GM12878 (cell line): ENCODE measurements at regions not wholly inside any gene's neighbourhood (a gene's known extent, or its start where the extent isn't known, plus 50 kb on each side); places are given as distances from the start of the nearest gene placed in this dataset.

Source experiments
- ATAC-seq: fragments of 200-7000 bp; cut with Tn5 transposase; 3 replicates; pipeline ENCODE4 v1.9.1; 2020; ENCODE audit warnings: mild to moderate bottlenecking, moderate library complexity
- BruUV-seq: library from RNA; stranded (reverse); fragments of 400-500 nt; replicated peaks from 2 replicates; lab custom pipeline; 2021; lab: Mats Ljungman, UMichigan
- CTCF ChIA-PET: fragments of 300-600 bp; sonication (Branson Sonifier 250); formaldehyde crosslinking; extraction: SDS; loops from one replicate; lab custom pipeline; 2021; ENCODE audit warnings: inconsistent platforms; lab: Yijun Ruan, JAX
- POLR2A ChIA-PET: fragments of 350-600 bp; formaldehyde crosslinking; extraction: SDS; loops from one replicate; lab custom pipeline; 2021; ENCODE audit warnings: inconsistent platforms; lab: Charles Lee
- RAD21 ChIA-PET: fragments of 300-600 bp; sonication (Branson Sonifier 250); formaldehyde crosslinking; loops from one replicate; lab custom pipeline; 2023; ENCODE audit warnings: antibody characterized with exemption; ENCODE audit not compliant: unreplicated experiment; lab: Charles Lee
- SMC1A ChIA-PET: fragments of 300-600 bp; sonication (Branson Sonifier 250); formaldehyde crosslinking; loops from one replicate; lab custom pipeline; 2023; ENCODE audit not compliant: unreplicated experiment, uncharacterized antibody; lab: Charles Lee
- DNase-seq: peaks from one replicate; pipeline ENCODE4 v3.0.0-alpha.2; 2011; ENCODE audit warnings: low read depth, low spot score
- FAIRE-seq: peaks from 3 replicates; lab custom pipeline; 2011; peaks lifted over from hg19 to GRCh38; lab: Jason Lieb, UNC
- H2AFZ ChIP-seq: 2 replicates; pipeline ENCODE4 v1.6.0; 2011; ENCODE audit warnings: low read depth, low read length, control low read depth; ENCODE audit not compliant: control insufficient read depth
- H3K27ac ChIP-seq: 2 replicates; pipeline ENCODE4 v1.5.1; 2011; ENCODE audit warnings: control low read depth; ENCODE audit not compliant: control insufficient read depth, insufficient read depth
- H3K27me3 ChIP-seq, 2 experiments: replicated peaks in 1 of 2; 2 replicates each; pipeline versions ENCODE4 v1.6.0 to v1.6.1; 2011; ENCODE audit warnings: low read length in 1 of 2; ENCODE audit not compliant: control insufficient read depth in 2 of 2, insufficient read depth in 2 of 2
- H3K36me3 ChIP-seq, 2 experiments: 2 replicates each; pipeline ENCODE4 v1.5.1; 2011; ENCODE audit warnings: low read length in 1 of 2; ENCODE audit not compliant: control insufficient read depth in 2 of 2, insufficient read depth in 2 of 2
- H3K4me1 ChIP-seq: 2 replicates; pipeline ENCODE4 v1.6.1; 2011; ENCODE audit warnings: mild to moderate bottlenecking, low read length, moderate library complexity, mixed read lengths; ENCODE audit not compliant: control insufficient read depth, insufficient read depth
- H3K4me2 ChIP-seq: 2 replicates; pipeline ENCODE4 v1.6.0; 2011; ENCODE audit warnings: control low read depth; ENCODE audit not compliant: control insufficient read depth, insufficient read depth
- H3K4me3 ChIP-seq: fragments of 200-600 bp; sonication (generic); 2 replicates; pipeline ENCODE4 v1.5.1; 2016
- H3K79me2 ChIP-seq: 2 replicates; pipeline ENCODE4 v1.6.0; 2011; ENCODE audit warnings: low read length; ENCODE audit not compliant: control insufficient read depth, insufficient read depth
- H3K9ac ChIP-seq: 2 replicates; pipeline ENCODE4 v1.8.0; 2011; ENCODE audit warnings: low read length, control low read depth, mixed read lengths; ENCODE audit not compliant: control insufficient read depth, insufficient read depth
- H3K9me3 ChIP-seq: replicated peaks from 3 replicates; pipeline ENCODE4 v1.5.1; 2011; ENCODE audit warnings: mild to moderate bottlenecking, low read length; ENCODE audit not compliant: control insufficient read depth, insufficient read depth
- H4K20me1 ChIP-seq: 2 replicates; pipeline ENCODE4 v1.6.0; 2011; ENCODE audit not compliant: control insufficient read depth, insufficient read depth
- HDAC6 ChIP-seq: fragments of 200-600 bp; sonication (generic); IDR thresholded peaks from one replicate; pipeline ENCODE4 v1.8.0; 2017; ENCODE audit warnings: antibody characterized with exemption; ENCODE audit not compliant: unreplicated experiment
- IKZF2 ChIP-seq, 2 experiments: fragments of 450-650 bp; IDR thresholded peaks; 2 replicates each; pipeline ENCODE4 v1.6.1; 2017; ENCODE audit warnings: mild to moderate bottlenecking in 2 of 2, moderate library complexity in 2 of 2
- LARP7 ChIP-seq: fragments of 450-650 bp; IDR thresholded peaks from 2 replicates; pipeline ENCODE4 v1.6.1; 2017; ENCODE audit warnings: mild to moderate bottlenecking
- MYB ChIP-seq: fragments of 150-350 bp; IDR thresholded peaks from 2 replicates; pipeline ENCODE4 v1.6.1; 2014; ENCODE audit warnings: mild to moderate bottlenecking, low read depth, low read length, borderline replicate concordance
- NR2C1 ChIP-seq: fragments of 450-650 bp; IDR thresholded peaks from 2 replicates; pipeline ENCODE4 v1.6.1; 2017; ENCODE audit warnings: antibody characterized with exemption, mild to moderate bottlenecking, moderate library complexity
- RAD51 ChIP-seq: fragments of 450-650 bp; IDR thresholded peaks from 2 replicates; pipeline ENCODE4 v1.6.1; 2016; ENCODE audit warnings: moderate library complexity, mild to moderate bottlenecking, inconsistent platforms
- SMAD5 ChIP-seq: IDR thresholded peaks from 2 replicates; pipeline ENCODE4 v1.6.1; 2016; ENCODE audit warnings: antibody characterized with exemption, low read depth
- SRF ChIP-seq, 2 experiments: IDR thresholded peaks; 2 replicates each; pipeline ENCODE4 v1.6.1; 2011; ENCODE audit warnings: low read depth in 2 of 2, low read length in 2 of 2, mild to moderate bottlenecking in 1 of 2, moderate library complexity in 1 of 2
- STAT3 ChIP-seq: IDR thresholded peaks from 2 replicates; pipeline ENCODE4 v1.6.1; 2011; ENCODE audit warnings: low read depth, low read length, improper control_type of control experiment
- TBL1XR1 ChIP-seq: IDR thresholded peaks from 2 replicates; pipeline ENCODE4 v1.6.1; 2012; ENCODE audit warnings: low read depth, low read length, improper control_type of control experiment
- ZBTB4 ChIP-seq: fragments of 450-650 bp; formaldehyde crosslinking; IDR thresholded peaks from 2 replicates; pipeline ENCODE4 v1.4.0; 2022; ENCODE audit warnings: mild to moderate bottlenecking, moderate library complexity
- whole genome bisulfite sequencing: methylation state at CpG from one replicate; pipeline ENCODE4 v1.1.6; 2016; ENCODE audit warnings: low lambda C conversion rate; ENCODE audit not compliant: insufficient replicate concordance, insufficient coverage; ENCODE audit errors: missing lambda C conversion rate; 5-methylcytosine and 5-hydroxymethylcytosine counted together
- in situ Hi-C: fragments of 300-500 bp; cut with MboI; formaldehyde crosslinking; loops from 9 replicates; pipeline ENCODE4 v1.14.3; 2018; ENCODE audit warnings: mixed read lengths
- intact Hi-C: fragments of 100-400 bp; cut with micrococcal nuclease; formaldehyde crosslinking; loops from one replicate; pipeline ENCODE4 v1.14.2; 2022; ENCODE audit not compliant: unreplicated experiment
- TF ChIP-seq, protein P1 (sequence below): fragments of 450-650 bp; formaldehyde crosslinking; IDR thresholded peaks from 2 replicates; pipeline ENCODE4 v1.4.0; 2020; ENCODE audit warnings: mild to moderate bottlenecking, moderate library complexity
- TF ChIP-seq, protein P2 (sequence below): IDR thresholded peaks from 2 replicates; pipeline ENCODE4 v1.6.1; 2012; ENCODE audit warnings: low read depth, low read length, improper control_type of control experiment

DNA sequence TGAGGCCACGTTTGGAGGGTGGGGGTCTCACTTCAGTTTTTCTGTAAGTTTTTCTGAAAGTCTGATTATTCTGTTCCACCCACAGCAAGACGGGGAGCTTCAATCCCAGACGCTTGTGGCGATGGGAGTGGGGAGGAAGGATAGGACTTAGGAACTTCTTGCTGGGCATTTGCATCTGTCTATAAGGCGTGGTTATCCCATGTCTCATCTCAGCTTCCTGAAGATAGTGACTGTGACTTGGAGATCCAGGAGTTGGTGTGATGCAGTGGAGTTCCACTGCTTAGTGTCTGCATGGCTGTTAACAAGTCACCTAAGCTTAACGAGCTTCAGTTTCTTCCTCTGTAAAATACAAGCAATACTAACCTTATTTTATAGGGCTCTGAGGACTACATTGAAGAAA, 58.9 kb upstream of the BARX2 start (continued):
- TF ChIP-seq, protein P1, sequence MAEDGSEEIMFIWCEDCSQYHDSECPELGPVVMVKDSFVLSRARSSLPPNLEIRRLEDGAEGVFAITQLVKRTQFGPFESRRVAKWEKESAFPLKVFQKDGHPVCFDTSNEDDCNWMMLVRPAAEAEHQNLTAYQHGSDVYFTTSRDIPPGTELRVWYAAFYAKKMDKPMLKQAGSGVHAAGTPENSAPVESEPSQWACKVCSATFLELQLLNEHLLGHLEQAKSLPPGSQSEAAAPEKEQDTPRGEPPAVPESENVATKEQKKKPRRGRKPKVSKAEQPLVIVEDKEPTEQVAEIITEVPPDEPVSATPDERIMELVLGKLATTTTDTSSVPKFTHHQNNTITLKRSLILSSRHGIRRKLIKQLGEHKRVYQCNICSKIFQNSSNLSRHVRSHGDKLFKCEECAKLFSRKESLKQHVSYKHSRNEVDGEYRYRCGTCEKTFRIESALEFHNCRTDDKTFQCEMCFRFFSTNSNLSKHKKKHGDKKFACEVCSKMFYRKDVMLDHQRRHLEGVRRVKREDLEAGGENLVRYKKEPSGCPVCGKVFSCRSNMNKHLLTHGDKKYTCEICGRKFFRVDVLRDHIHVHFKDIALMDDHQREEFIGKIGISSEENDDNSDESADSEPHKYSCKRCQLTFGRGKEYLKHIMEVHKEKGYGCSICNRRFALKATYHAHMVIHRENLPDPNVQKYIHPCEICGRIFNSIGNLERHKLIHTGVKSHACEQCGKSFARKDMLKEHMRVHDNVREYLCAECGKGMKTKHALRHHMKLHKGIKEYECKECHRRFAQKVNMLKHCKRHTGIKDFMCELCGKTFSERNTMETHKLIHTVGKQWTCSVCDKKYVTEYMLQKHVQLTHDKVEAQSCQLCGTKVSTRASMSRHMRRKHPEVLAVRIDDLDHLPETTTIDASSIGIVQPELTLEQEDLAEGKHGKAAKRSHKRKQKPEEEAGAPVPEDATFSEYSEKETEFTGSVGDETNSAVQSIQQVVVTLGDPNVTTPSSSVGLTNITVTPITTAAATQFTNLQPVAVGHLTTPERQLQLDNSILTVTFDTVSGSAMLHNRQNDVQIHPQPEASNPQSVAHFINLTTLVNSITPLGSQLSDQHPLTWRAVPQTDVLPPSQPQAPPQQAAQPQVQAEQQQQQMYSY: no peak
- TF ChIP-seq MYB (no peak), SRF (IDR thresholded peaks at IDR 0.05; ENCODE audit: low read depth in 2 of 2, low read length in 2 of 2) (no peak)

- no peaks in the 10 kb centered on the region for H3K9me3 ChIP-seq
- H3K9ac ChIP-seq: no peak overlapping the region
- in situ Hi-C loops (no loop called here), intact Hi-C loops (no loop called here)
- H4K20me1 ChIP-seq: no peaks in the 10 kb centered on the region
- no peak for FAIRE-seq
- H3K79me2 ChIP-seq: no peaks in the 10 kb centered on the region
- ATAC-seq: no peak
- no peak for DNase-seq
- RAD21 ChIA-PET: no interaction called here
- H3K4me2 ChIP-seq: no peak overlapping the region
- CTCF ChIA-PET: interaction anchor here (1.1 to 1.6 kb wide), 2 partner anchors 16 to 20 kb away, joined by 3 to 4 read pairs; no protein-coding TSS in a partner anchor
- H3K27me3 ChIP-seq: no peaks in the 10 kb centered on the region
- no peak for TF ChIP-seq ZBTB4 (CRISPR knock-in tag)
- TF ChIP-seq STAT3: no peak
- no peak for TF ChIP-seq TBL1XR1
- no peak for TF ChIP-seq NR2C1
- TF ChIP-seq RAD51: no peak
- TF ChIP-seq SMAD5: no peak
- no peak for TF ChIP-seq LARP7
- TF ChIP-seq, protein P2, sequence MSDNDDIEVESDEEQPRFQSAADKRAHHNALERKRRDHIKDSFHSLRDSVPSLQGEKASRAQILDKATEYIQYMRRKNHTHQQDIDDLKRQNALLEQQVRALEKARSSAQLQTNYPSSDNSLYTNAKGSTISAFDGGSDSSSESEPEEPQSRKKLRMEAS: no peak
- no peak for TF ChIP-seq IKZF2 (IDR thresholded peaks at IDR 0.05)
- TF ChIP-seq HDAC6: no peak
- H3K36me3 ChIP-seq: no peaks in the 10 kb centered on the region
- no peak overlapping the region for H3K4me3 ChIP-seq
- SMC1A ChIA-PET: no interaction called here
- no peak overlapping the region for H2AFZ ChIP-seq
- POLR2A ChIA-PET: no interaction called here
- no peak overlapping the region for H3K27ac ChIP-seq
- WGBS: 14% methylated on average over 12 of the region's 12 CpGs
- no TSS peak for BruUV-seq
- H3K4me1 ChIP-seq: no peaks in the 10 kb centered on the region
Measured at GRCh38 chr11:129315781-129316579, 59.7 kb upstream of the BARX2 start.
